ENCODE measurements at regions not wholly inside any gene's neighbourhood (a gene's known extent, or its start where the extent isn't known, plus 50 kb on each side); places are given as distances from the start of the nearest gene placed in this dataset.

DNA sequence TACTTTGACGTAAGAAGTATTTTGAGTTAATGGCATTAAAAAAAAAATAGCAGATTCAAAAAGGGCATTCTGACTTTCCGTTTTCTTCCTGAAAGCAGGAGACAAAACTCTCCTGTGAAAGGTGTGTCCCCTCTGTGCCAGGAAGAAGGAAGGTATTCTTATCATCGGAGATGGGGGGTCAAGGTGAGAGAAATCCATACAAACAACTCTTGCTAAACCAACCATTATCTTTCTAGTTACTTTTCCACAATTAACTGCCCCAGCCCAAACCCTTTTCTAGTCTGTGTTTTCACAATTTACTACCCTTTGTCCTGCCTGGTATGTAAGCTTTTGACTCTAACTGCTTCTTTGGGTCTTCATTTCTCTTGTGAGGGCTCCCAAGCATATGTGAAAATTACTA lies 717.3 kb downstream of the EPM2A start:
- DNase-seq (ENCODE audit: low spot score), result no peak

DNA sequence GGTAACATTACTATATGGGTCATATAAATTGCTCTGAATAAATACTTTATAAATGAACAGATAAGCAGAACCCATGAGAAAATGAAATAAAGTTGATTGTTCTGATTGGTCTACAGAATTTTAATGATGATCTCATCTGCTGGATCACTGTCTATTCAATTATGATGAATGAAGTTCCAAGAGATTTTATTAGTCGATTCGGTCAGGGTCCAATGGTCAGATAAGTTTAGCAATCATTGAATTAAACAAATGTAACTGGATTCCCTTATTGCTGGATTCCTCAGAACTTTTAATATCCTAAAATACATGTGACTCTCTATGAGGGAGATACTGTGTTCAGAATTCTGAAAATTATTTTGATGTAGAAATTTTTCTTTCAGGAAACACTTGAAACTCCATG lies 715.2 kb downstream of the EPM2A start:
- no peak for DNase-seq (ENCODE audit: low spot score)

DNA sequence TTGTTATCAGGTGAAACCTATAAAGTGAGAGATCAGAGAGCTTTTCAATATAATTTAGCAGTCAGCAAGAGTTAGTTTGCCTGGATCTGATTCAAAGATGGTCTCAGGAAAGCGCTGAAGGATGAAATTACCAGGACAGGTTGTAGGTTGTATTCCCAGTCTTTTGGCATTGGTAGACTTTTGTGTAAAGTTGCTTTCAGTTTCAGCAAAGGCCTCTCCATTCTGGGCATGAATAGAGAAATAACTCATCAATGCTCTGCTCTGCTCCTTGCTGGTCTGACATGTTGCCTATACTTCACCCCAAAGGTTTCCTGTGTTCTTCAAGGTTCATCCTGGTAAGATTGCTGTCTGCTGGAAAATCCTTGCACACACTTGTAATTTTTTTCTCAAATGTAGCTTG lies 714.8 kb downstream of the EPM2A start:
- DNase-seq (ENCODE audit: low spot score), result no peak

DNA sequence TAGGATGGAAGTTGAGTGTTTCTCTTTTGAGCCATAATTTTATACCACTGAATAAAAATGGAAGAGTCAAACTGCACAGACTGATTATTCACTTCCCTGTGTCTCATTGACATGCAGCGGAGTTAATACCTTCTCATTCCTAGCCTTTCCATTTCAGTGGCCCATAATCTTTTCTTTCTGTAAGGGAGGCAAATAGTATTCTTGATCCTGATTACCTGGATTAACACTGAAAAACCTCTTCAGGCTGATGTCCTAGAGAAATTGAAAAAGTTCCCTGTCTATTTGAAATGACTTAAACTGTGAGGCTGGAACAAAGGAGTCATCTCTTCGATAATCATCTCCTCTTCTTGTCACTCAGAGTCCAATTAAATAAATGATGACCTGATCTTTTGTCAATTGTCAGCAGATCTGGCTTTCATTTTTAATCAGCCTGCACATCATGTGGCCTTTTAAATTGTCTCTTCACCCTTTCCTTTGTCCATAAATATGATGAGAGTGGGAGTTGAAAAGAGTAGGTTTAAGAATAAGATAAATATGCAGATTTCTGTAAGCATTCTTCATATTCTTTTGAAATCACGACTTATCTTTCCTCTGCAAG lies 713.0 kb downstream of the EPM2A start:
- DNase-seq (ENCODE audit: low spot score), result no peak

DNA sequence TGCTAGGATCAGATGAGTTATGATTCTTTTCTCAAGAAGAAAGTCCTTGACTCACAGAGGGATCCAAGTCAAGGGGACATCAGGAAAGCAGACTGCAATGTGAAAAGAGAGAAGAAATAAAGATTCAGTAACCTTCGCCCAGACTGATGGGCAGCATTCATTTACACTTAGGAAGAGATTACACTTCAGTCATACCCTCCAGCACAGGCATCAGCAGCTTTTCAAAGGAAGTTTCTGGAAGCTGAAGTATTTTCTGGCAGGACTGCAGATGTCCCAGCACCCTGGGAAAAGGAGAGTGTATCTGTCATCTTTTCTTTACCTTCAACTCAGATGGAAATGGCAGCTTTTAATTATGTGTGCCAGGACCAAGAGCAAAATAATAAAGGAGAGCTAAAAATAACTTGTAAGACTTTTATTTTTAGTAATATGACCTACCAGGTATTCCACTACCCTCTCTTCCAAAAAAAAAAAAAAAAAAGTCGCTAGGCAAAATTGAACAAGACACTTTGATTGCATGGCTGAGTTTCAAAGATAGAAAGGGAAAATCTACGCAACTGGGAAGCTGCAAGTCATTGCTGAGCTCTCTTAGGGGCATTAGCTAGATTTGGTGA lies 712.1 kb downstream of the EPM2A start:
- no peak for DNase-seq (ENCODE audit: low spot score)

DNA sequence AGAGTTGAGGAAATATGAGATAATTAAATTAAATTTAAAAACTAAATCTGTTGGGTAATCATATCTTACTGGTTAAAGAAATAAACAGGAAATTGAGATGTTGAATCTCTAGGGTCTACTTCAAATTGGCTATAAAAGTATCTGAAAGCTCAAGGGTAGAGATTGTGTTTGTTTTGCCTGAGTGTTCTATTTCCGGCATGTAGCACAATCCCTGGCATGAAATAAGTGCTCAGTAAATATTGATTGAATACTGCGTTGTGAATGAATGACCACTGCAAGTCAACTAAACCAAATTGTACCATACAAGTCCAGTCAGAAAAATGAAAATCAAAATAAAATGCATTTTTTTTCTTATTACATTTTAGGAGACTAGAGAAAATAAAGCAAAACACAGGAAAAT lies 709.8 kb downstream of the EPM2A start:
- DNase-seq (ENCODE audit: low spot score), result no peak

DNA sequence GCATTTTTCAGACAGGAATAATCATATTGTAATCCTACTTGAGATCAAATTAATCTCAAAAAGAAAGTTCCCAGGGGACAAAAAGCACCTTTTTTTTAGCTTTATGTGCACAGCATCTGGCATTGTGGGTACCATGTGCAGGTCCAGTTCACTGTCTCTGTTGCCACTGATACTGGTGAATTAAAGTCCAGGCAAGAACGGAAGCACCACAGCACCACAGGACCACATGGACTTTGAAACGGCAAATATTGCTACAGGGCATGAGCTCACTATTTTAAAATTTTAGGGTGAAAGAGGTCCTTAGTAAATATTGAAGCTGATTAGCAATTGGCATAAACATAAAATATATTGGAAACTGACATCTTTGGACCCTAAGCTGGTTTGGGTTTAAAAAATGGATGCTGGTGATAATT lies 709.0 kb downstream of the EPM2A start:
- no peak for DNase-seq (ENCODE audit: low spot score)

DNA sequence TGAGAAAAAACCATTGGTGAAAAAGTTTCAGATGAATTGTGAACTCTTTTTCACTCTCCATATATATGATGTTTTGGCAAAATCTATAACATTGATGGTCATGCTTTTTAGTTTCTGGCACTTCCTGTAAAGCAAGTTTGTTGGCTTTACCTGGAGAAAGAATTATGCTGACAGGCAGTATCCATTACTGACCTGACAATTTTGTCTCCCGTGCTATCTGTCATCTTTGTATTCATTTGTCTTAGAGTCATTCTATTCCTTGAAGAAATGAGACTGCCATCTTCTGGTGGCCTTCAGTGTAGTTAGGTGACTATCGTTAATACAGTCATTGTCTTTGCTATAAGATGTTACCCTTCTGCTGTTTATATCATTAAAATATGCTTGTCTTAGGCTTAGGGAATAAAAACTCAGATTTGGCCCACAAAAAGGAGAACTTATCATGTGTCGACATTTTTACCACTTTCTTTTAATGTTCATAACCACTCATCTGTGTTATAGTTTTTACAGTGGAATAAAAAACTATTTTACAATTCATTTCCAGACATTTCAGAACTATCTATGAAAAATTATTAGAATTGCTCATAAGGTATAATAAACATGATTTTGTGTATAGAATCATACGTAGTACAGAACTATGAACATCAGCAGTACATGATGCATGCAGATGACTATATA lies 707.0 kb downstream of the EPM2A start:
- DNase-seq (ENCODE audit: low spot score), result no peak

DNA sequence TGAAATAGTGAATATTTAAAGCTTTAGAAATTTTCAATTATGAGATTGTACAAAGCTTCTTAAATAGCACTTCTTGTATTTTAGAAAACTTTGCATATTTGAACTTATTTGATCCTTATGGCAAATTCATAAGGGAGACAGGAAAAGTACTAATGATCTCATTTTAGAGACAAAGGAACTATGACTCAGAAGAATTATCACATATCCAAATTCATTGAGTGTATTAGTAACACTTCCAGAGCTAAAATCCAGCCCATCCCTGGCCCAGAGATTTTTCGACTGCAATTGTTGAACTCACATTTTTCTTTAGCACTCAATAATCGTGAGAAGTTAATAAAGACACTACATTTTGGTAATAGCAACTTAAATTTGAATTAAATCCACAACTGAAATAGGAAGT lies 704.3 kb downstream of the EPM2A start:
- no peak for DNase-seq (ENCODE audit: low spot score)

DNA sequence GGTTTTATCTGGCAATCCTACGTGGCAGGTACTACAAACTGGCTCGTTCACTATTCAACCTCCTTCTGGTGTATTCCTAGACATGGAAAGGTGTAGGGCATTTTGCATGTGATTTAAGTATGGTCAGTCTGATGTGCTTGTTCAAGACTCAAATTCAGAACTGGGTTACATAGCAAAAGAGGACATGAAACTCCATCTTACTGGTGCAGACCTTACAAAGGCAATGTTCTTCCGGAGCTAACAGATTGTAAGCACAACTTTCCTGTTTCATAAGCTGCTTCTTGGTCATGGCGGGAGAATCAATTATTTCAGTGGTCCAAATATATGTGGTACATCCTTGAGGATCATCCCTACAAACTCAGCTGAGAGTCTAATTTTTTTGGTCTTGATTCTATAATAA lies 703.4 kb downstream of the EPM2A start:
- no peak for DNase-seq (ENCODE audit: low spot score)

DNA sequence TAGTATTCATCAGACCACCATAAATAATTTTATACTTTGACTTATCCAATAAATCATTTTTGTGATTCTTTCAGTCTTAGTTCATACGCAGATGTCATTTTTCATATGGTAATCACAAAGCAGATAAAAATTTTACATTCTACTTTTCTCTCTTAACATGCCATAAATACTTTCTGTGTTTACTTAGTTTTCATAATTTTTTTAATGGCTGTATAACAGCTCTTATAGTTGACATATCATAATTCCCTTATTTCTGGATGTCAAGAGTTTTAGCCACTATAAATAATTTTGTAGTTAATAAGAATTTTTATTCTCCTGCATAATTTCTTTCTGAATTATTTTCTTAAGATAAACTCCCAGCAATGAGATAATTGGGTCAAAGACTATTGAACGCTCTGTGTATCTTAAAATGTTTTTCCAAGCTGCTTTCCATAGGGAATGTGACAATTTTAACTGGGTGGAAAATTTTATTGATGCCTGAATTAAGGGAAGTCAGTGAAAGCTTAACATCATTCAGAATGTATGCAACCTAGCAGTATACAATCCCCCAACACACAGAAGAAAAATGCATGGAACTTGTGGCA lies 702.7 kb downstream of the EPM2A start:
- DNase-seq (ENCODE audit: low spot score), result no peak

DNA sequence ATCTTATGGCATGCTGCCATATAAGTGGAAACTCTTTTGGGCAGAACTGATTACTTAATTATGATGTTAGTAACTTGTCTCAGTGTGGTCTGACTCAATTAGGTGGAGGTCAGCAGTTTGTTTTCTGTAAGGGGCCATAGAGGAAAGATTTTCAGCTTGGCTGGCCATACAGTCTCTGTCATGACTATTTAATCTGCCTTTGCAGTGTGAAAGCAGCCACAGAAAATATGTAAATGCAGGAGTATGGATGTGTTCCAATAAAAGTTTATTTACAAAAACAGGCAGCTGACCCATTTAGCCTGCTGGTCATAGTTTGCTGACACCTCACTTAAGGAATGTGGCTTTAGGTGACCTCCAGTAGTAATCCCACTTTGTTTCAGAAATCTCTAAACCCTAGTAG lies 700.7 kb downstream of the EPM2A start:
- no peak for DNase-seq (ENCODE audit: low spot score)

DNA sequence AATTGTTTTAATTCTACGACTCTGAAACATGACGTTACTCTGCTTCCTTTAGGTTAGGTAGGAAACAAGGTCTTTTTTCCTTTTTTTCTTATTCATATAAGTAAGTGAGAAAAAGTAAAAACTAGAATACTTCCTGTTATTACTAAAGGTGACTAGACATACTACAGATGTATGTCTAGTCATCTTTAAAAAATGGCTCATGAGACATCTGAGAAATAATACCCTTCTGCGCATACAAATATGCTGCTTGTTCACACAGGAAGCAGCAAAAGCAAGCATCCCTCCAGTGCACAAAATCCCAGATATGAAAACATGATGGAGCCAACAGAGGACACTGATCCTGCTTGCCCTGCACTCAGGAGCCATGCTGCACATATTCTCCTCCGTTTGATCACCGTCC lies 699.1 kb downstream of the EPM2A start:
- DNase-seq (ENCODE audit: low spot score), result no peak

DNA sequence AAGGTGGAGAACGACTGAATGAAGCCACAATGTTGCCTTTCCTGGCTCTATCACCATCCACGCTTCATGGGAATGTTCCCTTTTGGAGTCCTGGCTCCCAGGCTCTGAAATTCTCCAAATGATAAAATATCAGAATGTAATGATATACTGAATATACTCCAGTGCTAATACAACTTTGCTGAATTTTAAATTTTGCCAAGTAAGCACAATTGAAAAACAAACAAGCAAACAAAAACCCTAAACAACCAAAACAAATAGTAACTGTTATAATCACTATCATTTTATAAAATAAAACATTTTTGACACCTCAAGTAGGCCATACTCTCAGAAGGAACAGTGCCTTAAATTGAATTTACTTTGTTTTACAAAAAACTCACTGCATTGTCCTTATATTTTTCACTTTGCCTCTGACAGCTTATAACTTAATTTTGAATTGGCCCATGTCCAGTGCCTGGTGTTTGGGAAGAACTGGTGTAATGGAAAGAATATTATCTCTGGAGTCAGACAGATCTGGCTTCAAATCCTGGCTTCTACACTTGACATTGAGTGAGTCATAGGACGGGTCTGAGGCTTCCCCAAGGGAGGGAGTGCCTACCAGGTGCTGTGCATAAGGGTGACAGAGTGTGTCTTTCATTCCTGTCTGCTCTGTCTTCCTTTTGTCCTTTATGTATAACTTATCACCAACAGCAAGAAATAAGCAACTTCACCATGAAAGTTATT lies 698.3 kb downstream of the EPM2A start:
- no peak for DNase-seq (ENCODE audit: low spot score)

DNA sequence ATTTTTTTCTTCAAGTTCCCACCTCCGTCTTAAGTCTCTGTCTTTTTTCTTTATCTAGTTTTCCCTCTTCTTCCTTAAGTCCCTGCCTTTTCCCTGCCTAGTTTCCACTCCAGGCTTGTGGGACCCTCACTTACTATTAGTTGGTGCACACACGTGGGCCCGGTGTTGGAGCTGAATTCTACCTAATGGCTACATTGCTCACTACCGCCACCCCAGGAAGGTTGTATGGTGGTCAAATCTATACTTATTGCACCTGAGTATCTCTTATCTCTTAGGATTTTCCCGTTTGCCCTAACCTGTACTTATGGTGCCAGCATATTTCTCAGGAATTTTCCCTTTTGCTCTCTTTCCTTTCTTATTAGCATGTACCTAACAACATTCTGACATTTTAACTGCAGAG lies 692.8 kb downstream of the EPM2A start:
- no peak for DNase-seq (ENCODE audit: low spot score)

DNA sequence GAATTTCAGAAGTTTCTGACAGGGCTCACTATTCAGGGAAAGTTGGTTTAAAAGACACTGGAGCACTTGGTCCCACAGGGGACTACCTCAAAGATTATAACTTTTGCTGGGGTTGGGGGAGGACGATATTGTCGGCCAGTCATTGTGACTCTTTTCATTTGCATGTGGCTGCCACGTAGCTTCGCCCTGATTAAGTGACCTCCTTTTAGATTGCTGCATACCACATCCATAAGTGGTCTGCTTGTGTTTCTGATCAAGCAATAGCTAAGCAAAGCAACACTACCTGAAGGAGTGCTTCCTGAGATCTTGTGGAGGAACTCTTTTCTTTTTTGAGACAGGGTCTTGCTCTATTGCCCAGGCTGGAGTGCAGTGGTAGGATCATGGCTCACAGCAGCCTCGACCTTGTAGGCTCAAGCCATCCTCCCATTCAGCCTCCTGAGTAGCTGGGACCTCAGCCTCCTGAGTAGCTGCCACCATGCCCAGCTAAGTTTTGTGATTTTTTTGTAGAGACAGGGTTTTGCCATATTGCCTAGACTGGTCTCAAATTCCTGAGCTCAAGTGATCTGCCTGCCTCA lies 691.3 kb downstream of the EPM2A start:
- DNase-seq (ENCODE audit: low spot score), result no peak

DNA sequence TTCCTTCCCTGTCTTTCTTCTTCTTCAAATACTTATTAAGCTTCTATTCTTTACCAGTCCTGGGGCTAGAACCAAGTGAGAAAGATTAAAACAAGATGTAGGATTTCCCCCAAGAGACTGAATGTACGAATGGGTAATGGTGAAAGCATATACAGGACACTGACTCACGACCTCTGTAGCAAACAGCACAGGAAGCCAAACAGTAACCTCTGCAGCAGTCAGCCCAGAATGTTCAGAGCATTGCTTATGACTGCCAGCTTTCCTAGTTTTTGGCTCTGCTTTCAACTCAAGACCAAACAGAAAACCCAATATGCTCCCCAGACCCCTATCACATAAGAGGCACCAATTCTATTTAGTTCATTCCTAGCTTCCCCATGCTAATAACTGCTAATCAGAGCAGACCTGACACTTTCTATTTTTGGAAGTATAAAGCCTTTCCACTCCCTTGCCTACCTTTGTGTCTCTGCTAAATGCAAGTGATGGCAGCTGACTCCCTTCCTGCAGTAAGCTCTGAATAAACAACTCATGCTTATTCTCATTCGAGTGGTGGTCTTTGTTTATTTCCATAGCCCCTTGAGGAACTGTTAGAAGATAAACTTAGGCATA lies 690.6 kb downstream of the EPM2A start:
- DNase-seq (ENCODE audit: low spot score), result no peak

DNA sequence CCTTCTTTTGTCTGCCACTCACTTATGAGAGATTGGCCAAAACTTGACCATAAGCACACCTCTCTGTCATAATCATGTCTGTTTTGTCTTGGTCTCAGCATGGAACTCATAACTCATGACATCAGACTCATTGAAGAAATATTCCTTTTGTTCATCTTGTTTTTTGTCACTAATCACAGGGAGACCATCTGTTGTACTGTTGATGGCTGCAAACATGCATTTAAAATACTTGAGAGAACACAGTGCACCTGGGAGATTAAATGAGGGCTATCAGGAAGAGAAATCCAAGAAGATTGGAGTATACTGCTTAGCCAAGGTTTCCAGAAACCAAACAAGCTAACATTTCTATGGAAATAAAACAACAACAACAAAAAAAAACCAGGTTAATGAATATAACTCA lies 689.7 kb downstream of the EPM2A start:
- DNase-seq (ENCODE audit: low spot score), result no peak

DNA sequence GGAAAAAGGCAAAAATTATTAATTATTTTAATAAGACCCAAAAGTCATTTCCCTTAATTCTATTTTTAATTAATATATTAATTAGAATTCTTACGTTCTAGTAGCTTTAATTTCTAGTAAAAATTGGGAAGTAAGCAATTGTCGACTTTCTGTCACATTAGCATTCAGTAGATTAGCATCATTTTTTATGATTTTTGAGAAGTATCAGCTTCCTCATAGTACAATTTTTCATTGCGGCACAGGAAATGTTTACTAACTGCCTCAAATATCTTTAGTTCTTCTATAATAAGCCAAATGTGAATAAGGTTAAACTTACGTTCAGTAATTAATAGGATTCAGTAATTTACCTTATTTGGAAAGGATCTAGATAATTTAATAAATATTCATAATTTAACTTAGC lies 687.4 kb downstream of the EPM2A start:
- no peak for DNase-seq (ENCODE audit: low spot score)

DNA sequence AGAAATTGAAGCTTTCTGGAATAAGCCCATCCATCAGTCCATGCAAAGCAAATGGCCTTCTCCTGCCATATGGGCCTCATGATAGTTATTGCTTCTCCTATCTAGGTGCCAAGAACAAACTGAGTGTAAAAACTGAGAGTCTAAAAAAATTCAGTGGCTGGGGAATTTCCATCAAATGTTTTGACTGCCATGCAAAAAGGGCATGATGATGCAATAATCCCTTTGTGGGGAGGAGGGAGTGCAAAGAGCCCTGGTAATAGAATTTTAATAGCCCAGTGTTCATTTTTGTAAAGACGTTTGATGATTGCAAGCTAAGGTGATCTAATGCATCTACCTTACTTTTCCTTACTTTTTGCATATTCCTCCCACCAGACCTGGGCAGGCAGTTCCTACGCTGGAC lies 683.7 kb downstream of the EPM2A start:
- DNase-seq (ENCODE audit: low spot score), result no peak

DNA sequence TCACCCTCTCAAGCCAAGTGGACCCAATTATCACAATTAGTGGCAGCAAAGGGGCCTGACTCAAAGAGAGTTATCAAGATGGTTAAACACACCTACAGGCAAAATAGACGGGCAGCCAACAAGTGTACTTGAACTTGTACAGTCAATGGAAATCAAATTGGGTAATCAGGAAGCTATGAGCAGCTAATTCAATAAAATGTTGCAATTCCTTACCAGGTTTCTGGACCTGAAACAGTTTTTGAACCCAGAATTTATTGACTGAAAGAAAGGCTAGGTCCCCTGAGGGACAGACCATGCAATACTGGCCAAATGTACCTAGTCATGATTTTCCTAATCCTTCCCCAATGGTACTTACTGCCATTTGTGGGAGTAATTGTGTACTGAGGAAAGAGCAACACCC lies 679.8 kb downstream of the EPM2A start:
- DNase-seq (ENCODE audit: low spot score), result no peak

DNA sequence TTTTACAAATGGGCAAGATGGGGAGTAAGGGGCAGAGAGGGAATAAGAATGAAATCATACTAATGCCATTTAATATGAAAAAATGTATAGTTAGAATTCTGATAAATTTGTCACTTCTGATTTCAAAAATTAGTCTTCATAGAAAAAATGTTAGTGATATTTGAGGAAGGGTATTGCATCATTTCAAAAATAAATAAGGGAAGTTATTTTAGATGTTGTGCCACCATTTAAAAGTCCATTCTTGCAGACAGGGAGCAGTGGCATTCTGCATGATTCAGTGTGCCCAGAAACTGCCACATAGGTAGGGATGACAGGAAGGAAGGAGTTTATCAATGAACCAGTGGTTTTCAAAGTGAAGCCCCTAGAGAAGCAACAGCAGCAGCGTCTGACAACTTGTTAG lies 674.6 kb downstream of the EPM2A start:
- DNase-seq (ENCODE audit: low spot score), result no peak
